ENCODE measurements at regions not wholly inside any gene's neighbourhood (a gene's known extent, or its start where the extent isn't known, plus 50 kb on each side); places are given as distances from the start of the nearest gene placed in this dataset.
"Not testable (repeated sequence)": the region's sequence is repeated elsewhere in the genome, so short reads cannot be mapped to it uniquely, and the experiment has no call there.

DNA sequence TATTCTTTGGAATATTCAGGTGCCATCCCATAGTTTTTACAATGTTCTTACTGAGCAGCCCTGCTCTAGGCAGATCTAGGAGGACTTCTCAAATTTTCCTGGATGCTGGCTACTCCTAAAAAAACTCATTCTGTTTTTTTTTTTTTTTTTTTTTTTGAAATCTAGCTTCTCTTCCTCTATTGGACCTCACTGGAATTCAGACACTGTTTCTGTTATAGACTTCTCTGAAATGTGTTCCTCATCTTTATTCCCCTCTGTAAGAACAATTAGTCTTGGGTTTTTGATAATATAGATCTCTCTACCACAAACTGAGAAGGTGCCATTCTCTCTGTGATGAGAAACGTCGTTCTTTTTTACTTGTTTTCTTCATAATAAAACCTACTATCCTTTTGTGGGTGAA lies 115.3 kb upstream of the CCND2 start:
- no peak for DNase-seq (ENCODE audit: low read depth in 4 of 4, low spot score in 3 of 4)

DNA sequence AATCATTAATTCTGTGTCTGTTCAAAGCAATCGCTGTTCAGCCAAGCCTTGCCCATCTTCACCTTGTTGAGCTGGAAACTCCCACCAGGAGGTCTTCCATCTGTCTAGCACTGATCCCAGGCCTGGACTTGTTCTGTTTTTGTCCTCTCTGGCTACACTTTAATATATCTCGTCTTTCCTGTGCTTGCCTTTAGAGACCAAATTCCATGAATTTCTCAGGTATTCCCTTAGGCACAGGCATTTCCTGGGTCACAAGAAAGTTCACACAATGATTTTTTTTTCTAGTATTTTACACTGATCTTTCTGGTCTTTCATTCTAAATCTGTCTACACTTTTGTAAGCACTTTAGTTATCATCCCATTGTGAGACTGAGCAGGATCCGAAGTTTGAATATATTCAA lies 116.4 kb upstream of the CCND2 start:
- no peak for DNase-seq (ENCODE audit: low read depth in 4 of 4, low spot score in 3 of 4)

- no peak for DNase-seq (ENCODE audit: low read depth in 4 of 4, low spot score in 3 of 4)
These were observed 117.2 kb upstream of the CCND2 start for GRCh38 chr12:4156317-4156716.

DNA sequence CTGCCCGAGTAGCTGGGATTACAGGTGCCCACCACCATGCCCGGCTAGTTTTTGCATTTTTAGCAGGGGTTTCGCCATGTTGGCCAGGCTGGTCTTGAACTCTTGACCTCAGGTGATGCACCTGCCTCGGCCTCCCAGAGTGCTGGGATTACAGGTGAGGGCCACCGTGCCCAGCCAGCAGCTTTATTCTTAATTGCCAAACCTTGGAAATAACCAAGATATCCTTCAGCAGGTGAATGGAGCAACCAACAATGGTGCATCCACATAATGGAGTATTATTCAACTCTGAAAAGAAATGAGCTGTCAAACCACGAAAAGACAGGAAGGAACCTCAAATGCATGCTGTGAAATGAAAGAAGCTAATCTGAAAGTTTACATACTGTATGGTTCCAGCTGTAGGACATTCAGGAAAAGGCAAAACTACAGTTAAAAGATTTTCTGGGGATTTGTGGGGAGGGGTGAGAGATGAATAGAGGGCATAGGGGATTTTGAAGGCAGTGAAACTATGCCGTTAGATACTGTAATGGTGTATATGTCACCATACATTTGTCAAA lies 118.8 kb upstream of the CCND2 start:
- DNase-seq (ENCODE audit: low read depth in 4 of 4, low spot score in 3 of 4): no peak

GRCh38 chr12:4153343-4153892 lies 120.1 kb upstream of the CCND2 start:
- no peak for DNase-seq (ENCODE audit: low read depth in 4 of 4, low spot score in 3 of 4)

GRCh38 chr12:4152145-4152795 lies 121.3 kb upstream of the CCND2 start:
- DNase-seq (ENCODE audit: low read depth in 4 of 4, low spot score in 3 of 4): no peak

- no peak for DNase-seq (ENCODE audit: low read depth in 4 of 4, low spot score in 3 of 4)
These were observed 122.0 kb upstream of the CCND2 start for GRCh38 chr12:4151362-4152121.

GRCh38 chr12:4150355-4150754 lies 123.2 kb upstream of the CCND2 start:
- not testable (repeated sequence) for DNase-seq (ENCODE audit: low read depth in 4 of 4, low spot score in 3 of 4)

- no peak for DNase-seq (ENCODE audit: low read depth in 4 of 4, low spot score in 3 of 4)
These were observed 125.0 kb upstream of the CCND2 start for GRCh38 chr12:4148418-4149056.

DNA sequence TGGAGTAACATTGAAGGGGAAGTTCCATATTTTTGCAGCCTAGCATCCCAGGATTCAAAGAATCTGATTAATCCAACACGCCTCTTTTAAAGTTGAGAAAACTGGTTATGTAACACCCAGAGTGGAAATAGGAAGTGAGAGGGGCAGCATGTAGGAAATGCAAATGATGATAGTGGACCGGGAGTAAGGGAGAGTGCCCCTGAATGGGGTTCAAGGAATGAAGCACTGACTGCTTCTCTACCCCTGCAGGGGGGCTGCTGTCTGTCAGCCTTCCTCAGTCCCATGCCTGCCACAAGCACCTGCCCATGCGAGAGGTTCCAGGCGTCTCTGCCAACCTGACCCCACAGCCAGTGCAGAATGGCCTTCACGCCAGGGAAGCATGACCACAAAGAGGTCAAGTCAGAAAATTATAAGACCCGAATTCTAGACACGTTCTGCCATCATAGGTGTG lies 126.5 kb upstream of the CCND2 start:
- DNase-seq (ENCODE audit: low read depth in 4 of 4, low spot score in 3 of 4): no peak

GRCh38 chr12:4145990-4146859 lies 127.3 kb upstream of the CCND2 start:
- no peak for DNase-seq (ENCODE audit: low read depth in 4 of 4, low spot score in 3 of 4)

DNA sequence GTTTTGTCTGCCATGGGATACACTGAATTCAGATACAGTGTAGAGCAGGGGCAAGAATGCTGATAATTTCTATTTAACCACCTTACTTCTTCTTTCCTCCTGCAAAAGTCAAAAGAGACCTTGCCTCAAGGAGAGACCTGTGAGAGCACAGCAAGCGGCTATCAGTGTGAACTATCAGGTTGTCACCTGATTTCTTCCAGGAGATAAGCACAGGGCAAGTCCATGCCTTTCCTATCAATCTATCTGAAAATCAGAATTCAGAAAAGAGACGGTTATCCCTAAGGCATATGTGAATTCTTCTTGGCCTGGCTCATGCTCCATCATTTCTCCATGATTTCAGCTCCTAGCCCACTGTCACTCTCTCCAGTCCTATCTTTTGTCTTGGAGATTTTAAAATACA lies 128.9 kb upstream of the CCND2 start:
- DNase-seq (ENCODE audit: low read depth in 4 of 4, low spot score in 3 of 4): no peak

DNA sequence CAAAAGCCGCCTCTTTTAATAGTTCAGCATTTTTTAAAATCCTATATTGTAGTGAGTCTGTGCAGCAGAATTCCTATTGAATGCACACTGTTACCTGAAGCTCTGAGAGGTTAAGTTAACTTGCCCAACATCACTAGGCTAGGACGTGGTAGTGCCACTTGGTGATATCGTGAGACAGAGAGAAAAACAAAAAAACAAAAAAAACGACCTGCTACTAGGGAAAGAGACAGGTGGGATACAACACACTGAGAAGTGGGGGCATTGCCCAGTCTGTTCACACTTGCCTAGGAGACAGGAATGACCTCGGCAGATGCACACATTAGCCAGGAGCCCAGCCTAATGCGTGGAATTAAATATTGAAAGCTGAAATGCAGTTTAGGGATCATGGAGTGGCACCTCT lies 129.7 kb upstream of the CCND2 start:
- no peak for DNase-seq (ENCODE audit: low read depth in 4 of 4, low spot score in 3 of 4)

DNA sequence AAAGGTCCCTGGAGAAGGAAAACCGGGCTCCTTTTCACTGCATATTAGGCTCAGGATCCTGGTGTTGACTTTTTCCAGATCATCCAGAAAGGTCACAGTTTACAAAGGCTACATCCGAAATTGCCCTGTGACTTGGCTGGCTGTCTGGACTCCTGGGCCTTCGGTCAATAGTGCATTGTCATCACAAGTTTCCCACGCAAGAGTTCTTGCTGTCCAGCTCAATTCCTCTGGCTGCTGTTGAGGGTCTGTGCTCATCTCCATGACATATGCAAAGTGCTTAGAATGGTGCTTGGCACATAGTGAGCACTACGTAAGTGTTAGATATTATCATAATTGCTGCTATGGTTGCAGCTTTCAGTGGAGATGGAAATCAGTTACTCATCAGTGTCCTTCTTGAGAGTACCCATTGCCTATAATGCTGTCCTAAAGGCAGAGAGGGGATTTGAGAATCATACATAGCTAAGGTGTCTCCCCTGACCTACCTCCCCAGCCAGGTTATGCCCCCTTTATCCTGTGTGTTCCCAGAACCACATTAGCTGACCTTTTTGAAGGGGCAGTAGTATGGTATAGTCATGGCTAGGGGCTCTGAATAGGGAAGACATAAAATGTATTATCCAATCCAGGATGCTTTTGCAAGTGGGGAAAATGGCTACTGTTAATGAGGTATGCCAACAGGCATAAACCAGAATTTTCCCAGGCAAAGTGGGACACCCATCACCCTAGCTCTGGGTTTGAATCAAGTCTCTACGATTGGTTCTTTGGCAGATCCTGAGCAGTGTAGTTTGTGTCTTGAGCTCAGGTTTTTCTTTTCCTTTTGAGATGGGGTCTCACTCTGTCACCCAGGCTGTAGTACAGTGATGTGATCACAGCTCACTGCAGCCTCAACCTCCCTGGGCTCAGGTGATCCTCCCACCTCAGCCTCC lies 132.0 kb upstream of the CCND2 start:
- DNase-seq (ENCODE audit: low read depth in 4 of 4, low spot score in 3 of 4): no peak

DNA sequence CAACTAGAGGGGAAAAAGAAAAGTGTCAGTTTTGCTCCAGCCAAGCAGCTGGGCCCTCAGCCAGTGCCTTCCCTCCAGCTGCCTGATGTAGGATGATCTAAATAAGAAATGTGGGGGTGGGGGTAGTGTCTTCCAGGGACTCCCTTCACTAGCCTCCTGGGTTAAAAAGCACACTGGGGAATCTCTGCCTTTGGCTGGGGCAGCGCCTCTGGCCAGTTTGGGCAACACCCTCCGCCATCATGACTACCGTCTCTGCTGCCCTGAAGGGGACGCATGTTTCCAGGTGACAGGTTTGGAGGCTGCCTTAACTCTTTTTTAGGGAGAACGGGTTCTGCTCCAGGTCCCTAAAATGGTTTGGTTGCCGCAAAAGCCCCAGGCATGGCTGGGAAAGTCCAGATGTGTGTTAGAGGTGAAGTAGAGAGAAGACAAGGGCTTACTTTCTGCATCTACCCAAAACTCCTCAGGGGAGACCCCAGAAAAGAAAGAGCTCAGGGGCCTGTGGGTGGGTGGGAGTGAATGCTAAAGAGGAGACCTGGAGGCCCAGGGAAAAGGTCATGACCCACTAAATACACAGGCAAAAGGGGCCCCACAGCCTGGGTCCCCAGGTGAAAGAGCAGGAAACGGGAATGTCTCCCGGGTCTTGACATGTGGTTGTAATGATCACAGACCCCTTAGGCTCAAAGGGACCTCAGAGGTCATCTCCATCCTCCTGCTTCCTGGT lies 132.8 kb upstream of the CCND2 start:
- no peak for DNase-seq (ENCODE audit: low read depth in 4 of 4, low spot score in 3 of 4)

DNA sequence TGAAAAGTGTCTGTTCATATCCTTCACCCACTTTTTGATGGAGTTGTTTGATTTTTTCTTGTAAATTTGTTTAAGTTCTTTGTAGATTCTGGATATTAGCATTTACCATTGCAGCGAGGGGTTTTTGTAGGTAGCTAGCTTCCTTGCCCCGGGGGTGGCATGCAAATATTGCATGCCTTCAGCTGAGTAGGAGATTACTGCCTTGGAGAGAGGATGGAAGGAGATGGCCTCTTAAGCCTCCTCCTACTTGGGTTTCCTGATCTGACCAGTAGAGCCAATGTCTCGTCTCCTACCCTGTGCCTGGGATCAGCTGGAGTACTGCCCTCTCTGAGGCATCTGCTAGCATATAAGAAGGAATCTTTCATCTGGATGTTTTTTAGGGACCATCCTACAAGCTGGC lies 134.4 kb upstream of the CCND2 start:
- no peak for DNase-seq (ENCODE audit: low read depth in 4 of 4, low spot score in 3 of 4)

DNA sequence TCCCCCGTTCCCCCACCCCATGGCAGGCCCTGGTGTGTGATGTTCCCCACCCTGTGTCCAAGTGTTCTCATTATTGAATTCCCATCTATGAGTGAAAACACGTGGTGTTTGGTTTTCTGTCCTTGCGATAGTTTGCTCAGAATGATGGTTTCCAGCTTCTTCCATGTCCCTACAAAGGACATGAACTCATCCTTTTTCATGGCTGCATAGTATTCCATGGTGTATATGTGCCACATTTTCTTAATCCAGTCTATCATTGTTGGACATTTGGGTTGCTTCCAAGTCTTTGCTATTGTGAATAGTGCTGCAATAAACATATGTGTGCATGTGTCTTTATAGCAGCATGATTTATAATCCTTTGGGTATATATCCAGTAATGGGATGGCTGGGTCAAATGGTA lies 135.0 kb upstream of the CCND2 start:
- DNase-seq (ENCODE audit: low read depth in 4 of 4, low spot score in 3 of 4): not testable (repeated sequence)

- DNase-seq (ENCODE audit: low read depth in 4 of 4, low spot score in 3 of 4): no peak
These were observed 135.5 kb upstream of the CCND2 start for GRCh38 chr12:4138051-4138450.

DNA sequence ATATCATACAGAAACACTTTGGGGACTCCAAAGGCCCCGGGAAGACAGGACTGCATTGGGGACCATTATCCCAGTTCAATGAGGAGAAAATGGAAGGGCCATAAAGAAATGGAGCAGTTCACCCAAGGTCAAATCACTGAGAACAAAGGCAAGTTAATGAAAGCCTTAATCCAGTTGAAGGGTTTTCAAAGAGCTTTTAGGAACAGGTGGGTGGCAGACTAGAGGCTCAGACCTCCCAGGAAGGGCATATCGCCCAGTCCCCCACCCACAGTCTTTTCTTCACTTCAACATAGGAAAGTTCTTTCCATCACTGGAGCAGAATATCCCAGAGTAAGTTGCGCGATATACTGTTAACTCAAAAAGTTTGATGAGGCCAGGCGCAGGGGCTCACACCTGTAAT lies 136.1 kb upstream of the CCND2 start:
- DNase-seq (ENCODE audit: low read depth in 4 of 4, low spot score in 3 of 4): no peak

Measured in left renal pelvis (tissue), 4 donors.